ENCODE measurements at regions not wholly inside any gene's neighbourhood (a gene's known extent, or its start where the extent isn't known, plus 50 kb on each side); places are given as distances from the start of the nearest gene placed in this dataset.
"Not testable (repeated sequence)": the region's sequence is repeated elsewhere in the genome, so short reads cannot be mapped to it uniquely, and the experiment has no call there.

GRCh38 chr6:54533567-54533966 lies 225.3 kb downstream of the TINAG start:
- DNase-seq (ENCODE audit: low read depth): no peak
- in situ Hi-C loops (cut with HindIII; ENCODE audit: low pct_unique_long_range_greater_than_20kb, low sequenced_read_pairs): no loop called here

- in situ Hi-C loops (cut with HindIII; ENCODE audit: low pct_unique_long_range_greater_than_20kb, low sequenced_read_pairs): no loop called here
- DNase-seq (ENCODE audit: low read depth): no peak
Measured at GRCh38 chr6:54535568-54535967, 227.3 kb downstream of the TINAG start.

- in situ Hi-C loops (cut with HindIII; ENCODE audit: low pct_unique_long_range_greater_than_20kb, low sequenced_read_pairs): no loop called here
- DNase-seq (ENCODE audit: low read depth): no peak
Measured at GRCh38 chr6:54541541-54541940, 233.3 kb downstream of the TINAG start.

- in situ Hi-C loops (cut with HindIII; ENCODE audit: low pct_unique_long_range_greater_than_20kb, low sequenced_read_pairs): no loop called here
- DNase-seq (ENCODE audit: low read depth): no peak
Measured at GRCh38 chr6:54559136-54559535, 250.9 kb downstream of the TINAG start.

- in situ Hi-C loops (cut with HindIII; ENCODE audit: low pct_unique_long_range_greater_than_20kb, low sequenced_read_pairs); DNase-seq (ENCODE audit: low read depth): not testable (repeated sequence)
Measured at GRCh38 chr6:54564188-54564587, 255.9 kb downstream of the TINAG start.

- no peak for DNase-seq (ENCODE audit: low read depth)
- in situ Hi-C loops (cut with HindIII; ENCODE audit: low pct_unique_long_range_greater_than_20kb, low sequenced_read_pairs): no loop called here
Measured at GRCh38 chr6:54574671-54575070, 266.4 kb downstream of the TINAG start.

GRCh38 chr6:54578261-54578660 lies 268.3 kb upstream of the FAM83B start:
- in situ Hi-C loops (cut with HindIII; ENCODE audit: low pct_unique_long_range_greater_than_20kb, low sequenced_read_pairs): no loop called here
- DNase-seq (ENCODE audit: low read depth): no peak

- in situ Hi-C loops (cut with HindIII; ENCODE audit: low pct_unique_long_range_greater_than_20kb, low sequenced_read_pairs): no loop called here
- peak; percentile 65 for DNase-seq (ENCODE audit: low read depth)
Measured at GRCh38 chr6:54579011-54579410, 267.6 kb upstream of the FAM83B start.

GRCh38 chr6:54586251-54586650 lies 260.3 kb upstream of the FAM83B start:
- in situ Hi-C loops (cut with HindIII; ENCODE audit: low pct_unique_long_range_greater_than_20kb, low sequenced_read_pairs): no loop called here
- DNase-seq (ENCODE audit: low read depth): peak; percentile 17

- DNase-seq (ENCODE audit: low read depth): no peak
- in situ Hi-C loops (cut with HindIII; ENCODE audit: low pct_unique_long_range_greater_than_20kb, low sequenced_read_pairs): no loop called here
Measured at GRCh38 chr6:54587277-54587676, 259.3 kb upstream of the FAM83B start.

- in situ Hi-C loops (cut with HindIII; ENCODE audit: low pct_unique_long_range_greater_than_20kb, low sequenced_read_pairs): no loop called here
- no peak for DNase-seq (ENCODE audit: low read depth)
Measured at GRCh38 chr6:54588176-54588575, 258.4 kb upstream of the FAM83B start.

GRCh38 chr6:54595844-54596243 lies 250.7 kb upstream of the FAM83B start:
- DNase-seq (ENCODE audit: low read depth): no peak
- in situ Hi-C loops (cut with HindIII; ENCODE audit: low pct_unique_long_range_greater_than_20kb, low sequenced_read_pairs): no loop called here

GRCh38 chr6:54598787-54599313 lies 247.7 kb upstream of the FAM83B start:
- DNase-seq (ENCODE audit: low read depth): no peak
- in situ Hi-C loops (cut with HindIII; ENCODE audit: low pct_unique_long_range_greater_than_20kb, low sequenced_read_pairs): no loop called here

- in situ Hi-C loops (cut with HindIII; ENCODE audit: low pct_unique_long_range_greater_than_20kb, low sequenced_read_pairs): no loop called here
- DNase-seq (ENCODE audit: low read depth): no peak
Measured at GRCh38 chr6:54601600-54602300, 244.8 kb upstream of the FAM83B start.

- in situ Hi-C loops (cut with HindIII; ENCODE audit: low pct_unique_long_range_greater_than_20kb, low sequenced_read_pairs): no loop called here
- no peak for DNase-seq (ENCODE audit: low read depth)
Measured at GRCh38 chr6:54602591-54602990, 244.0 kb upstream of the FAM83B start.

GRCh38 chr6:54609981-54610380 lies 236.6 kb upstream of the FAM83B start:
- no peak for DNase-seq (ENCODE audit: low read depth)
- in situ Hi-C loops (cut with HindIII; ENCODE audit: low pct_unique_long_range_greater_than_20kb, low sequenced_read_pairs): no loop called here

GRCh38 chr6:54613596-54613995 lies 233.0 kb upstream of the FAM83B start:
- no peak for DNase-seq (ENCODE audit: low read depth)
- in situ Hi-C loops (cut with HindIII; ENCODE audit: low pct_unique_long_range_greater_than_20kb, low sequenced_read_pairs): no loop called here

GRCh38 chr6:54614499-54615195 lies 231.9 kb upstream of the FAM83B start:
- in situ Hi-C loops (cut with HindIII; ENCODE audit: low pct_unique_long_range_greater_than_20kb, low sequenced_read_pairs): no loop called here
- DNase-seq (ENCODE audit: low read depth): no peak

GRCh38 chr6:54617730-54618129 lies 228.8 kb upstream of the FAM83B start:
- DNase-seq (ENCODE audit: low read depth): peak; percentile 88
- in situ Hi-C loops (cut with HindIII; ENCODE audit: low pct_unique_long_range_greater_than_20kb, low sequenced_read_pairs): no loop called here

- in situ Hi-C loops (cut with HindIII; ENCODE audit: low pct_unique_long_range_greater_than_20kb, low sequenced_read_pairs): no loop called here
- peak; percentile 36 for DNase-seq (ENCODE audit: low read depth)
Measured at GRCh38 chr6:54618572-54618971, 228.0 kb upstream of the FAM83B start.
